RWPE2 (cell line): ENCODE measurements at regions not wholly inside any gene's neighbourhood (a gene's known extent, or its start where the extent isn't known, plus 50 kb on each side); places are given as distances from the start of the nearest gene placed in this dataset.

ENCODE experiments used
- ATAC-seq: fragments of 200-7000 bp; cut with Tn5 transposase; 3 replicates; pipeline ENCODE4 v1.9.1; 2021; ENCODE audit warnings: low read depth
- DNase-seq: peaks from one replicate; pipeline ENCODE4 v3.0.0-alpha.2; 2020; ENCODE audit warnings: low spot score
- H3K27ac ChIP-seq: fragments of 450-650 bp; 2 replicates; pipeline ENCODE4 v1.5.1; 2017; ENCODE audit warnings: mild to moderate bottlenecking; ENCODE audit not compliant: poor library complexity, severe bottlenecking
- H3K27me3 ChIP-seq: fragments of 250-450 bp; sonication (Bioruptor Pico); 2 replicates; pipeline ENCODE4 v1.5.1; 2021; ENCODE audit warnings: mild to moderate bottlenecking, moderate library complexity; ENCODE audit not compliant: insufficient read depth, poor library complexity, severe bottlenecking
- H3K36me3 ChIP-seq: fragments of 250-450 bp; sonication (Bioruptor Pico); 2 replicates; pipeline ENCODE4 v1.5.1; 2020; ENCODE audit warnings: low read depth, mild to moderate bottlenecking, moderate library complexity
- H3K4me1 ChIP-seq: fragments of 250-450 bp; sonication (Bioruptor Pico); 2 replicates; pipeline ENCODE4 v1.5.1; 2021; ENCODE audit warnings: mild to moderate bottlenecking, moderate library complexity; ENCODE audit not compliant: insufficient read depth, poor library complexity, severe bottlenecking
- H3K4me3 ChIP-seq: fragments of 250-450 bp; sonication (Bioruptor Pico); 2 replicates; pipeline ENCODE4 v1.5.1; 2021; ENCODE audit warnings: mild to moderate bottlenecking, moderate library complexity; ENCODE audit not compliant: severe bottlenecking
- H3K9me3 ChIP-seq: fragments of 250-450 bp; sonication (Bioruptor Pico); 2 replicates; pipeline ENCODE4 v1.5.1; 2021; ENCODE audit warnings: mild to moderate bottlenecking, moderate library complexity; ENCODE audit not compliant: severe bottlenecking
- CTCF ChIP-seq: fragments of 450-650 bp; IDR thresholded peaks from one replicate; pipeline ENCODE4 v1.5.1; 2017; ENCODE audit warnings: mild to moderate bottlenecking, moderate library complexity; ENCODE audit not compliant: poor library complexity, severe bottlenecking

GRCh38 chr6:84554074-84554473 is 210.3 kb downstream of the TBX18 start:
- Histone ChIP-seq H3K36me3 (no peaks in the 10 kb centered on the region), H3K27me3 (no peaks in the 10 kb centered on the region), H3K4me3 (no peak overlapping the region), H3K27ac (no peak overlapping the region), H3K4me1 (no peaks in the 10 kb centered on the region), H3K9me3 (no peaks in the 10 kb centered on the region)
- no peak for TF ChIP-seq CTCF
- ATAC-seq (no peak), DNase-seq (no peak)

- DNase-seq (no peak), ATAC-seq (no peak)
- Histone ChIP-seq H3K9me3 (no peaks in the 10 kb centered on the region), H3K27me3 (no peaks in the 10 kb centered on the region), H3K36me3 (no peaks in the 10 kb centered on the region), H3K27ac (no peak overlapping the region), H3K4me3 (no peak overlapping the region), H3K4me1 (no peaks in the 10 kb centered on the region)
- TF ChIP-seq CTCF = no peak
These were observed 210.9 kb downstream of the TBX18 start for GRCh38 chr6:84553527-84553926.

GRCh38 chr6:84551797-84552196 is 212.6 kb downstream of the TBX18 start:
- H3K27me3 ChIP-seq = no peaks in the 10 kb centered on the region
- H3K4me1 ChIP-seq = no peaks in the 10 kb centered on the region
- DNase-seq (no peak), ATAC-seq (no peak)
- H3K27ac ChIP-seq = no peak overlapping the region
- H3K36me3 ChIP-seq = no peaks in the 10 kb centered on the region
- H3K4me3 ChIP-seq = no peak overlapping the region
- no peak for TF ChIP-seq CTCF
- no peaks in the 10 kb centered on the region for H3K9me3 ChIP-seq

- Histone ChIP-seq H3K27me3 (no peaks in the 10 kb centered on the region), H3K4me3 (no peak overlapping the region), H3K27ac (no peak overlapping the region), H3K4me1 (no peaks in the 10 kb centered on the region), H3K36me3 (no peaks in the 10 kb centered on the region), H3K9me3 (no peaks in the 10 kb centered on the region)
- ATAC-seq = no peak
- no peak for DNase-seq
- peak; percentile 27 for TF ChIP-seq CTCF
These were observed 214.5 kb downstream of the TBX18 start for GRCh38 chr6:84549917-84550316.

GRCh38 chr6:84547341-84547801 is 217.0 kb downstream of the TBX18 start:
- ATAC-seq = 0 out of 3 replicates have a peak, but pooled peaks have one; percentile 12

More at GRCh38 chr6:84547341-84547801, 217.0 kb downstream of the TBX18 start:
- DNase-seq = no peak
- H3K4me3 ChIP-seq = no peak overlapping the region
- no peak overlapping the region for H3K27ac ChIP-seq
- no peaks in the 10 kb centered on the region for H3K9me3 ChIP-seq
- H3K36me3 ChIP-seq = no peaks in the 10 kb centered on the region
- no peaks in the 10 kb centered on the region for H3K27me3 ChIP-seq
- no peak for TF ChIP-seq CTCF
- H3K4me1 ChIP-seq = no peaks in the 10 kb centered on the region
